ENCODE measurements at regions not wholly inside any gene's neighbourhood (a gene's known extent, or its start where the extent isn't known, plus 50 kb on each side); places are given as distances from the start of the nearest gene placed in this dataset.

GRCh38 chr20:12466915-12467314, 541.9 kb upstream of the SPTLC3 start:
- DNase-seq (ENCODE audit: low spot score): no peak
- no peak for TF ChIP-seq CTCF (IDR thresholded peaks at IDR 0.05; ENCODE audit: extremely low read depth, missing control alignments)

GRCh38 chr20:12467758-12468157, 541.0 kb upstream of the SPTLC3 start:
- DNase-seq (ENCODE audit: low spot score): no peak
- TF ChIP-seq CTCF (IDR thresholded peaks at IDR 0.05; ENCODE audit: extremely low read depth, missing control alignments): no peak

- no peak for TF ChIP-seq CTCF (IDR thresholded peaks at IDR 0.05; ENCODE audit: extremely low read depth, missing control alignments)
- DNase-seq (ENCODE audit: low spot score): no peak
Observed at GRCh38 chr20:12482661-12483060, 526.1 kb upstream of the SPTLC3 start.

- no peak for DNase-seq (ENCODE audit: low spot score)
- TF ChIP-seq CTCF (IDR thresholded peaks at IDR 0.05; ENCODE audit: extremely low read depth, missing control alignments): no peak
Observed at GRCh38 chr20:12502443-12502842, 506.3 kb upstream of the SPTLC3 start.

- no peak for DNase-seq (ENCODE audit: low spot score)
- TF ChIP-seq CTCF (IDR thresholded peaks at IDR 0.05; ENCODE audit: extremely low read depth, missing control alignments): no peak
Observed at GRCh38 chr20:12504779-12505178, 504.0 kb upstream of the SPTLC3 start.

- no peak for TF ChIP-seq CTCF (IDR thresholded peaks at IDR 0.05; ENCODE audit: extremely low read depth, missing control alignments)
Observed at GRCh38 chr20:12511499-12511898, 497.3 kb upstream of the SPTLC3 start.

GRCh38 chr20:12512755-12513154, 496.0 kb upstream of the SPTLC3 start:
- no peak for DNase-seq (ENCODE audit: low spot score)
- TF ChIP-seq CTCF (IDR thresholded peaks at IDR 0.05; ENCODE audit: extremely low read depth, missing control alignments): no peak

More at GRCh38 chr20:12511499-12511898, 497.3 kb upstream of the SPTLC3 start:
- DNase-seq (ENCODE audit: low spot score): no peak

Data from GM20000 (cell line).